B cell (primary cell): ENCODE measurements at regions not wholly inside any gene's neighbourhood (a gene's known extent, or its start where the extent isn't known, plus 50 kb on each side); places are given as distances from the start of the nearest gene placed in this dataset.

Experiments
- ATAC-seq: fragments of 200-7000 bp; cut with Tn5 transposase; one replicate; pipeline ENCODE4 v1.10.0; 2021; ENCODE audit warnings: low read depth, mild to moderate bottlenecking, moderate number of reproducible peaks, moderate library complexity
- CTCF ChIA-PET: fragments of 350-600 bp; sonication (Branson Sonifier 250); formaldehyde crosslinking; loops from one replicate; lab custom pipeline; 2021; ENCODE audit warnings: antibody characterized with exemption, inconsistent platforms; lab: Charles Lee
- POLR2A ChIA-PET: fragments of 350-600 bp; sonication (Branson Sonifier 250); formaldehyde crosslinking; loops from one replicate; lab custom pipeline; 2021; ENCODE audit warnings: antibody characterized with exemption; lab: Charles Lee
- DNase-seq: peaks from one replicate; pipeline ENCODE4 v3.0.0; 2013
- H2AFZ ChIP-seq: 2 replicates; pipeline ENCODE4 v1.6.1; 2012; ENCODE audit warnings: mild to moderate bottlenecking, low read depth, low read length; ENCODE audit not compliant: insufficient read depth, poor library complexity, severe bottlenecking
- H3K27ac ChIP-seq, 2 donors: 1 replicate in 1 of 2; 2 replicates in 1 of 2; pipeline ENCODE4 v1.5.1; 2012 to 2013; ENCODE audit warnings: low read length in 2 of 2, mild to moderate bottlenecking in 2 of 2, moderate library complexity in 1 of 2
- H3K27me3 ChIP-seq, 4 experiments: fragments of 200-600 bp in 1 of 4; sonication (generic) in 1 of 4; replicated peaks in 1 of 4; 1 replicate in 2 of 4; 2 replicates in 2 of 4; pipeline versions ENCODE4 v1.6.1 to v1.7.0; 2013 to 2016; ENCODE audit warnings: low read length in 3 of 4, mild to moderate bottlenecking in 2 of 4, mixed read lengths in 1 of 4, moderate library complexity in 1 of 4; ENCODE audit not compliant: insufficient read depth in 4 of 4, control insufficient read depth in 3 of 4; ENCODE audit errors: control extremely low read depth in 1 of 4
- H3K36me3 ChIP-seq, 2 experiments: replicated peaks in 1 of 2; 1 replicate in 1 of 2; 2 replicates in 1 of 2; pipeline versions ENCODE4 v1.6.1 to v1.7.1; 2013; ENCODE audit warnings: low read length in 1 of 2; ENCODE audit not compliant: insufficient read depth in 2 of 2, control insufficient read depth in 1 of 2; ENCODE audit errors: control extremely low read depth in 1 of 2, extremely low read depth in 1 of 2
- H3K4me1 ChIP-seq, 2 donors: fragments of 200-600 bp in 1 of 2; sonication (generic) in 1 of 2; 1 replicate in 1 of 2; 2 replicates in 1 of 2; pipeline versions ENCODE4 v1.5.1 to v1.6.1; 2013 to 2017; ENCODE audit warnings: low read length in 2 of 2; ENCODE audit not compliant: control insufficient read depth in 2 of 2, insufficient read depth in 2 of 2
- H3K4me2 ChIP-seq: replicated peaks from 2 replicates; pipeline ENCODE3; 2012; ENCODE audit warnings: mild to moderate bottlenecking, low read depth, low read length; ENCODE audit not compliant: poor library complexity, severe bottlenecking
- H3K4me3 ChIP-seq, 5 experiments: fragments of 200-600 bp in 1 of 5; sonication (generic) in 1 of 5; 1 replicate in 3 of 5; 2 replicates in 2 of 5; pipeline versions ENCODE4 v1.5.1 to v1.7.0; 2011 to 2016; ENCODE audit warnings: low read length in 4 of 5, mild to moderate bottlenecking in 4 of 5, low read depth in 2 of 5, control low read depth in 1 of 5, moderate library complexity in 1 of 5; ENCODE audit not compliant: insufficient read depth in 1 of 5; ENCODE audit errors: control extremely low read depth in 1 of 5, extremely low read depth in 1 of 5
- H3K79me2 ChIP-seq: fragments of 200-600 bp; sonication (generic); one replicate; pipeline ENCODE4 v1.6.0; 2016; ENCODE audit warnings: low read length; ENCODE audit not compliant: control insufficient read depth, insufficient read depth
- H3K9ac ChIP-seq: fragments of 200-600 bp; sonication (generic); 2 replicates; pipeline ENCODE4 v1.6.1; 2017; ENCODE audit warnings: mild to moderate bottlenecking, low read length, moderate library complexity
- H3K9me3 ChIP-seq, 3 donors: one replicate each; pipeline versions ENCODE4 v1.6.1 to v1.7.1; 2013; ENCODE audit warnings: low read length in 2 of 3; ENCODE audit not compliant: control insufficient read depth in 2 of 3, insufficient read depth in 1 of 3; ENCODE audit errors: control extremely low read depth in 1 of 3
- H4K20me1 ChIP-seq: 2 replicates; pipeline ENCODE4 v1.6.0; 2012; ENCODE audit warnings: mild to moderate bottlenecking, low read length; ENCODE audit not compliant: insufficient read depth, control insufficient read depth, poor library complexity, severe bottlenecking
- H3K27ac Mint-ChIP-seq: one replicate; pipeline ENCODE4 v1.8.0; 2021; ENCODE audit warnings: mixed read lengths
- H3K27me3 Mint-ChIP-seq: one replicate; pipeline ENCODE4 v1.8.0; 2021; ENCODE audit warnings: mixed read lengths
- H3K4me1 Mint-ChIP-seq: one replicate; pipeline ENCODE4 v1.8.0; 2021; ENCODE audit warnings: mixed read lengths
- H3K4me3 Mint-ChIP-seq: one replicate; pipeline ENCODE4 v1.8.0; 2021; ENCODE audit warnings: mixed read lengths
- H3K9me3 Mint-ChIP-seq: one replicate; pipeline ENCODE4 v1.8.0; 2022; ENCODE audit warnings: mixed read lengths; ENCODE audit not compliant: insufficient read depth
- CTCF ChIP-seq: fragments of 200-600 bp; IDR thresholded peaks from one replicate; pipeline ENCODE4 v1.8.0; 2022; ENCODE audit warnings: antibody characterized with exemption, mild to moderate bottlenecking
- EZH2 ChIP-seq: IDR thresholded peaks from 2 replicates; pipeline ENCODE4 v1.6.1; 2012; ENCODE audit warnings: borderline replicate concordance, low read depth, mild to moderate bottlenecking, moderate library complexity, low read length; ENCODE audit not compliant: insufficient read depth, poor library complexity, severe bottlenecking
- WGBS: methylation state at CpG from one replicate; pipeline ENCODE4 v1.1.5; 2013; ENCODE audit warnings: missing lambda C conversion rate; ENCODE audit not compliant: insufficient coverage; 5-methylcytosine and 5-hydroxymethylcytosine counted together
- intact Hi-C: fragments of 100-400 bp; cut with micrococcal nuclease; formaldehyde crosslinking; loops from one replicate; pipeline ENCODE4 v1.10.0; 2022

- ChIA-PET POLR2A (no interaction called here), CTCF (no interaction called here)
- no peak for TF ChIP-seq CTCF
- TF ChIP-seq EZH2: no peak
- H3K4me1 Mint-ChIP-seq: no peaks in the 10 kb centered on the region
- H3K27ac Mint-ChIP-seq: no peak overlapping the region
- no peak overlapping the region for H2AFZ ChIP-seq
- ATAC-seq (no peak), DNase-seq (no peak)
- no peaks in the 10 kb centered on the region for H3K79me2 ChIP-seq
- no peaks in the 10 kb centered on the region for H3K36me3 ChIP-seq
- peaks cover 7% of the 10 kb centered on the region for H3K9me3 Mint-ChIP-seq
- H3K4me2 ChIP-seq: no peak overlapping the region
- H3K4me3 ChIP-seq: no peak overlapping the region
- H3K4me3 Mint-ChIP-seq: no peak overlapping the region
- no peaks in the 10 kb centered on the region for H3K27me3 ChIP-seq
- intact Hi-C loops: no loop called here
- no peaks in the 10 kb centered on the region for H3K27me3 Mint-ChIP-seq
- WGBS: 77% methylated on average over 11 of the region's 13 CpGs
- H4K20me1 ChIP-seq: no peaks in the 10 kb centered on the region
- no peaks in the 10 kb centered on the region for H3K4me1 ChIP-seq
- peaks cover 0 to 6% (median 1%) of the 10 kb centered on the region in 3 donors for H3K9me3 ChIP-seq
- H3K27ac ChIP-seq: no peak overlapping the region
- no peak overlapping the region for H3K9ac ChIP-seq
These were observed 177.6 kb downstream of the EXOC5 start for GRCh38 chr14:57091030-57091608.

GRCh38 chr14:57089901-57090300 lies 178.8 kb downstream of the EXOC5 start:
- ChIA-PET CTCF (no interaction called here), POLR2A (no interaction called here)
- no peak for DNase-seq
- Histone ChIP-seq H3K4me1 (no peaks in the 10 kb centered on the region), H3K27me3 (no peaks in the 10 kb centered on the region), H4K20me1 (no peaks in the 10 kb centered on the region), H3K36me3 (no peaks in the 10 kb centered on the region), H2AFZ (no peak overlapping the region), H3K9me3 (peaks cover 0 to 6% (median 1%) of the 10 kb centered on the region in 3 donors), H3K79me2 (no peaks in the 10 kb centered on the region), H3K9ac (no peak overlapping the region), H3K4me2 (no peak overlapping the region), H3K4me3 (no peak overlapping the region), H3K27ac (no peak overlapping the region)
- ATAC-seq: no peak
- Mint-ChIP-seq H3K9me3 (peaks cover 1% of the 10 kb centered on the region), H3K27me3 (no peaks in the 10 kb centered on the region), H3K4me3 (no peak overlapping the region), H3K4me1 (no peaks in the 10 kb centered on the region), H3K27ac (no peak overlapping the region)
- intact Hi-C loops: no loop called here
- WGBS: 56% methylated on average over 1 of the region's 2 CpGs
- TF ChIP-seq CTCF (no peak), EZH2 (no peak)
